Endodermal cell (in vitro differentiated cells): ENCODE measurements at regions not wholly inside any gene's neighbourhood (a gene's known extent, or its start where the extent isn't known, plus 50 kb on each side); places are given as distances from the start of the nearest gene placed in this dataset.

ENCODE experiments used
- DNase-seq: peaks from one replicate; pipeline ENCODE4 v3.0.0-alpha.2; 2017
- H3K27ac ChIP-seq: 2 replicates; pipeline ENCODE4 v1.5.1; 2013; ENCODE audit warnings: mild to moderate bottlenecking, low read depth, low read length, moderate library complexity
- H3K27me3 ChIP-seq: 2 replicates; pipeline ENCODE4 v1.6.1; 2013; ENCODE audit warnings: mild to moderate bottlenecking, low read length, moderate library complexity; ENCODE audit not compliant: insufficient read depth, control insufficient read depth, poor library complexity, severe bottlenecking
- H3K36me3 ChIP-seq: 2 replicates; pipeline ENCODE4 v1.7.0; 2013; ENCODE audit warnings: mild to moderate bottlenecking, low read length, moderate library complexity; ENCODE audit not compliant: control insufficient read depth, insufficient read depth
- H3K4me1 ChIP-seq: one replicate; pipeline ENCODE4 v1.7.0; 2013; ENCODE audit warnings: low read length; ENCODE audit not compliant: control insufficient read depth, insufficient read depth
- H3K4me3 ChIP-seq: 2 replicates; pipeline ENCODE4 v1.5.1; 2013; ENCODE audit warnings: mild to moderate bottlenecking, low read length, moderate library complexity
- H3K9ac ChIP-seq: 2 replicates; pipeline ENCODE4 v1.6.1; 2013; ENCODE audit warnings: mild to moderate bottlenecking, low read length, moderate library complexity; ENCODE audit not compliant: poor library complexity, severe bottlenecking; ENCODE audit errors: extremely low read depth
- H3K9me3 ChIP-seq: 2 replicates; pipeline ENCODE4 v1.6.1; 2013; ENCODE audit warnings: mild to moderate bottlenecking, low read length, moderate library complexity; ENCODE audit not compliant: control insufficient read depth
- H3K27ac Mint-ChIP-seq: 2 replicates; pipeline ENCODE4 v1.8.0; 2020; ENCODE audit warnings: mixed read lengths
- H3K27me3 Mint-ChIP-seq: 2 replicates; pipeline ENCODE4 v1.8.0; 2021; ENCODE audit warnings: mild to moderate bottlenecking, mixed read lengths; ENCODE audit not compliant: insufficient read depth
- H3K36me3 Mint-ChIP-seq: 2 replicates; pipeline ENCODE4 v1.8.0; 2020; ENCODE audit warnings: low read depth, mixed read lengths
- H3K4me1 Mint-ChIP-seq: 2 replicates; pipeline ENCODE4 v1.8.0; 2020; ENCODE audit warnings: mixed read lengths
- H3K4me3 Mint-ChIP-seq: 2 replicates; pipeline ENCODE4 v1.8.0; 2020; ENCODE audit warnings: mild to moderate bottlenecking, moderate library complexity, mixed read lengths
- H3K9me3 Mint-ChIP-seq: 2 replicates; pipeline ENCODE4 v1.8.0; 2020; ENCODE audit warnings: mild to moderate bottlenecking, mixed read lengths
- WGBS, 2 experiments: methylation state at CpG; one replicate each; pipeline versions ENCODE4 v1.1.5 to v1.1.7; 2013; ENCODE audit warnings: missing lambda C conversion rate in 2 of 2, mixed read lengths in 1 of 2; ENCODE audit not compliant: insufficient coverage in 1 of 2, insufficient read length in 1 of 2; 5-methylcytosine and 5-hydroxymethylcytosine counted together
- TF ChIP-seq, protein P1 (sequence below): fragments of 200-600 bp; sonication (generic); conservative IDR thresholded peaks from 2 replicates; pipeline ENCODE4 v1.5.0; 2021; ENCODE audit warnings: antibody characterized with exemption, mild to moderate bottlenecking

DNA sequence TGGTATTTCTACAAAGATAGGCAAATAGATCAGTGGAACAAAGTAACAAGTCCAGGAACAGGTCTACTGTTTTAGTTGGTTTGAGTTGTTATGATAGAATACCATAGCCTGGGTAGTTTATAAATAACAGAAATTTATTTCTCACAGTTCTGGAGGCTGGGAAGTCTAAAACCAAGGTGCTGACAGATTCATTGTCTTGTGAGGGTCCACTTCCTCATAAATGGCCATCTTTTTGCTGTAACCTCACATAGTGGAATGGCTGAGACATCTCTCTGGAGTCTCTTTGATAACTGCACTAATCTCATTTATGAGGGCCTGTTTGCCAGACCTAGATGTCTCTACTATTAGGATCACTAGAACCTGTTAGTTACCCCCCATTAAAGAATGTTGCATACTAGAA lies 152.3 kb upstream of the MYRIP start:
- Mint-ChIP-seq H3K36me3 (no peaks in the 10 kb centered on the region), H3K4me3 (no peak overlapping the region), H3K9me3 (peaks cover 41% of the 10 kb centered on the region), H3K27me3 (peaks cover 2% of the 10 kb centered on the region), H3K27ac (no peak overlapping the region), H3K4me1 (no peaks in the 10 kb centered on the region)
- peaks cover 41% of the 10 kb centered on the region for H3K9me3 ChIP-seq
- peak overlapping the region; percentile 28 for H3K4me3 ChIP-seq
- no peak overlapping the region for H3K27ac ChIP-seq
- TF ChIP-seq, protein P1, sequence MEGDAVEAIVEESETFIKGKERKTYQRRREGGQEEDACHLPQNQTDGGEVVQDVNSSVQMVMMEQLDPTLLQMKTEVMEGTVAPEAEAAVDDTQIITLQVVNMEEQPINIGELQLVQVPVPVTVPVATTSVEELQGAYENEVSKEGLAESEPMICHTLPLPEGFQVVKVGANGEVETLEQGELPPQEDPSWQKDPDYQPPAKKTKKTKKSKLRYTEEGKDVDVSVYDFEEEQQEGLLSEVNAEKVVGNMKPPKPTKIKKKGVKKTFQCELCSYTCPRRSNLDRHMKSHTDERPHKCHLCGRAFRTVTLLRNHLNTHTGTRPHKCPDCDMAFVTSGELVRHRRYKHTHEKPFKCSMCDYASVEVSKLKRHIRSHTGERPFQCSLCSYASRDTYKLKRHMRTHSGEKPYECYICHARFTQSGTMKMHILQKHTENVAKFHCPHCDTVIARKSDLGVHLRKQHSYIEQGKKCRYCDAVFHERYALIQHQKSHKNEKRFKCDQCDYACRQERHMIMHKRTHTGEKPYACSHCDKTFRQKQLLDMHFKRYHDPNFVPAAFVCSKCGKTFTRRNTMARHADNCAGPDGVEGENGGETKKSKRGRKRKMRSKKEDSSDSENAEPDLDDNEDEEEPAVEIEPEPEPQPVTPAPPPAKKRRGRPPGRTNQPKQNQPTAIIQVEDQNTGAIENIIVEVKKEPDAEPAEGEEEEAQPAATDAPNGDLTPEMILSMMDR: no peak
- H3K4me1 ChIP-seq: no peaks in the 10 kb centered on the region
- H3K27me3 ChIP-seq: no peaks in the 10 kb centered on the region
- H3K9ac ChIP-seq: no peak overlapping the region
- no peak for DNase-seq
- no peaks in the 10 kb centered on the region for H3K36me3 ChIP-seq

DNA sequence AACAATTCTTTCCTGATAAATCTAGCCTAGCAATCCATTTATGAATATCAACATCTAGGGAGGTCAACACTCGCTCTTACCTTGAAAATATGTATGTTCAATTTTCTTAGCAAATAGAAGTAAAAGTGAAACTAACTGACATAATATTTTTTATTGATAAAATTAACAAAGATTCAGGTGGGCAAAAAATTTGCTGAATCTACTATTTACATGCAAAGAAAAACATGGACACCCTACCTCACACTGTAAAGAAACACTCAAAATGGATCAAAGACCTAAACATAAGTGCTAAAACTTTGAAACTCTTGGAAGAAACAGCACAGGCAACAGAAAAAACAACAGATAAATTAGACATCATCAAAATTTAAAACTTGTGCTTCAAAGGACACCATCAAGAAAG lies 151.6 kb upstream of the MYRIP start:
- no peaks in the 10 kb centered on the region for H3K36me3 ChIP-seq
- no peaks in the 10 kb centered on the region for H3K4me1 ChIP-seq
- H3K4me3 Mint-ChIP-seq: no peak overlapping the region
- no peaks in the 10 kb centered on the region for H3K36me3 Mint-ChIP-seq
- TF ChIP-seq, protein P1: no peak
- peaks cover 39% of the 10 kb centered on the region for H3K9me3 Mint-ChIP-seq
- H3K9me3 ChIP-seq: peaks cover 36% of the 10 kb centered on the region
- H3K27me3 Mint-ChIP-seq: peaks cover 2% of the 10 kb centered on the region
- H3K27ac ChIP-seq: no peak overlapping the region
- no CpG with 5 or more reads among the region's 1 CpG for WGBS, 2 experiments
- H3K4me3 ChIP-seq: no peak overlapping the region
- H3K27ac Mint-ChIP-seq: no peak overlapping the region
- H3K9ac ChIP-seq: no peak overlapping the region
- no peaks in the 10 kb centered on the region for H3K27me3 ChIP-seq
- H3K4me1 Mint-ChIP-seq: peaks cover 1% of the 10 kb centered on the region
- DNase-seq: no peak

DNA sequence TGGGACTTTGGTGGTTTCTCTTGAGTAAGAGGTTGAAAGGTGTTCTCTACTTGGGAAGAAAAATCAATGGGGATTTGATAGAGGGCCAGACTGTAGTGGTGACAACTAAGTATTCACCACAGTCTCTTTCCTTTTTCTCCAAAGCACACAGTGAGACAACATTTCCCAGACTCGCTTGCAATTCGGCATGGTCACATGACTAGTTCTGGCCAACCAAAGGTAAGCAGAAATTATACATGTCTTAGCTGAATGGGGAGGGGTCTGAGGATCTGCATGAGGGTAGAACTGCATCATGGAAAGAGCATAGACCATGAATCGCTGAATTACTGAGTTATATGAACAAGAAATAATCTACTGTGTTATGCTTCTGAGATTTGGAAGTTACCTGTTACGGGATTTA lies 144.5 kb upstream of the MYRIP start:
- Histone ChIP-seq H3K27me3 (no peaks in the 10 kb centered on the region), H3K4me3 (peak overlapping the region; percentile 35), H3K36me3 (no peaks in the 10 kb centered on the region), H3K4me1 (peaks cover 14% of the 10 kb centered on the region), H3K27ac (no peak overlapping the region), H3K9me3 (peaks cover 23% of the 10 kb centered on the region), H3K9ac (no peak overlapping the region)
- H3K4me3 Mint-ChIP-seq: no peak overlapping the region
- no peaks in the 10 kb centered on the region for H3K27me3 Mint-ChIP-seq
- TF ChIP-seq, protein P1: no peak
- no peak for DNase-seq
- H3K4me1 Mint-ChIP-seq: peaks cover 23% of the 10 kb centered on the region
- 94 to 100% methylated on average over 2 to 4 of the region's 4 CpGs for WGBS, 2 experiments
- peak overlapping the region; percentile 50 for H3K27ac Mint-ChIP-seq
- H3K9me3 Mint-ChIP-seq: peaks cover 6% of the 10 kb centered on the region
- no peaks in the 10 kb centered on the region for H3K36me3 Mint-ChIP-seq
